ENCODE measurements at regions not wholly inside any gene's neighbourhood (a gene's known extent, or its start where the extent isn't known, plus 50 kb on each side); places are given as distances from the start of the nearest gene placed in this dataset.
"Not testable (repeated sequence)": the region's sequence is repeated elsewhere in the genome, so short reads cannot be mapped to it uniquely, and the experiment has no call there.

- no peak for DNase-seq (ENCODE audit: low read depth in 3 of 3, low spot score in 2 of 3)
Measured at GRCh38 chrX:27162496-27162895, 300.6 kb downstream of the PPP4R3C start.

- DNase-seq (ENCODE audit: low read depth in 3 of 3, low spot score in 2 of 3), result not testable (repeated sequence)
Measured at GRCh38 chrX:27156921-27157320, 306.2 kb downstream of the PPP4R3C start.

GRCh38 chrX:27136325-27136724, 326.8 kb downstream of the PPP4R3C start:
- DNase-seq (ENCODE audit: low read depth in 3 of 3, low spot score in 2 of 3), result no peak

GRCh38 chrX:27132862-27133261, 330.3 kb downstream of the PPP4R3C start:
- DNase-seq (ENCODE audit: low read depth in 3 of 3, low spot score in 2 of 3), result peak in 1 of 3 donors; percentile 6

- DNase-seq (ENCODE audit: low read depth in 3 of 3, low spot score in 2 of 3), result not testable (repeated sequence)
Measured at GRCh38 chrX:27087176-27087575, 376.0 kb downstream of the PPP4R3C start.

- DNase-seq (ENCODE audit: low read depth in 3 of 3, low spot score in 2 of 3), result no peak
Measured at GRCh38 chrX:27086237-27086636, 376.9 kb downstream of the PPP4R3C start.

GRCh38 chrX:27085346-27085745, 377.8 kb downstream of the PPP4R3C start:
- no peak for DNase-seq (ENCODE audit: low read depth in 3 of 3, low spot score in 2 of 3)

- DNase-seq (ENCODE audit: low read depth in 3 of 3, low spot score in 2 of 3), result no peak
Measured at GRCh38 chrX:27078371-27078770, 384.8 kb downstream of the PPP4R3C start.

GRCh38 chrX:27057883-27058282, 405.3 kb downstream of the PPP4R3C start:
- DNase-seq (ENCODE audit: low read depth in 3 of 3, low spot score in 2 of 3), result no peak

GRCh38 chrX:27039332-27039731, 423.8 kb downstream of the PPP4R3C start:
- DNase-seq (ENCODE audit: low read depth in 3 of 3, low spot score in 2 of 3), result no peak

GRCh38 chrX:27008486-27008885, 454.7 kb downstream of the PPP4R3C start:
- DNase-seq (ENCODE audit: low read depth in 3 of 3, low spot score in 2 of 3), result no peak

- DNase-seq (ENCODE audit: low read depth in 3 of 3, low spot score in 2 of 3), result no peak
Measured at GRCh38 chrX:26999634-27000033, 463.5 kb downstream of the PPP4R3C start.

- no peak for DNase-seq (ENCODE audit: low read depth in 3 of 3, low spot score in 2 of 3)
Measured at GRCh38 chrX:26958261-26958660, 504.9 kb downstream of the PPP4R3C start.

- no peak for DNase-seq (ENCODE audit: low read depth in 3 of 3, low spot score in 2 of 3)
Measured at GRCh38 chrX:26954029-26954428, 509.1 kb downstream of the PPP4R3C start.

- no peak for DNase-seq (ENCODE audit: low read depth in 3 of 3, low spot score in 2 of 3)
Measured at GRCh38 chrX:26952213-26952612, 510.9 kb downstream of the PPP4R3C start.

- DNase-seq (ENCODE audit: low read depth in 3 of 3, low spot score in 2 of 3), result no peak
Measured at GRCh38 chrX:26927419-26927818, 535.7 kb downstream of the PPP4R3C start.

- no peak for DNase-seq (ENCODE audit: low read depth in 3 of 3, low spot score in 2 of 3)
Measured at GRCh38 chrX:26925088-26925487, 538.1 kb downstream of the PPP4R3C start.

- DNase-seq (ENCODE audit: low read depth in 3 of 3, low spot score in 2 of 3), result no peak
Measured at GRCh38 chrX:26922278-26922677, 540.9 kb downstream of the PPP4R3C start.

GRCh38 chrX:26918631-26919030, 544.5 kb downstream of the PPP4R3C start:
- DNase-seq (ENCODE audit: low read depth in 3 of 3, low spot score in 2 of 3), result no peak

GRCh38 chrX:26916991-26917390, 546.1 kb downstream of the PPP4R3C start:
- DNase-seq (ENCODE audit: low read depth in 3 of 3, low spot score in 2 of 3), result no peak

GRCh38 chrX:26915064-26915463, 548.1 kb downstream of the PPP4R3C start:
- no peak for DNase-seq (ENCODE audit: low read depth in 3 of 3, low spot score in 2 of 3)

- no peak for DNase-seq (ENCODE audit: low read depth in 3 of 3, low spot score in 2 of 3)
Measured at GRCh38 chrX:26914232-26914631, 548.9 kb downstream of the PPP4R3C start.

GRCh38 chrX:26911785-26912184, 551.4 kb downstream of the PPP4R3C start:
- not testable (repeated sequence) for DNase-seq (ENCODE audit: low read depth in 3 of 3, low spot score in 2 of 3)

- DNase-seq (ENCODE audit: low read depth in 3 of 3, low spot score in 2 of 3), result no peak
Measured at GRCh38 chrX:26909728-26910127, 553.4 kb downstream of the PPP4R3C start.
